Activated CD4-positive, alpha-beta T cell treated with anti-CD3 and anti-CD28 coated beads, Interleukin-2, amount 50 U/mL, for 4 hours (primary cell): ENCODE measurements at regions not wholly inside any gene's neighbourhood (a gene's known extent, or its start where the extent isn't known, plus 50 kb on each side); places are given as distances from the start of the nearest gene placed in this dataset.

Experiments used
- DNase-seq, 2 experiments: peaks; one replicate each; pipeline ENCODE4 v3.0.0-alpha.2; 2020

GRCh38 chr18:39918847-39919246, 2036.2 kb upstream of the PIK3C3 start:
- DNase-seq, result no peak

DNA sequence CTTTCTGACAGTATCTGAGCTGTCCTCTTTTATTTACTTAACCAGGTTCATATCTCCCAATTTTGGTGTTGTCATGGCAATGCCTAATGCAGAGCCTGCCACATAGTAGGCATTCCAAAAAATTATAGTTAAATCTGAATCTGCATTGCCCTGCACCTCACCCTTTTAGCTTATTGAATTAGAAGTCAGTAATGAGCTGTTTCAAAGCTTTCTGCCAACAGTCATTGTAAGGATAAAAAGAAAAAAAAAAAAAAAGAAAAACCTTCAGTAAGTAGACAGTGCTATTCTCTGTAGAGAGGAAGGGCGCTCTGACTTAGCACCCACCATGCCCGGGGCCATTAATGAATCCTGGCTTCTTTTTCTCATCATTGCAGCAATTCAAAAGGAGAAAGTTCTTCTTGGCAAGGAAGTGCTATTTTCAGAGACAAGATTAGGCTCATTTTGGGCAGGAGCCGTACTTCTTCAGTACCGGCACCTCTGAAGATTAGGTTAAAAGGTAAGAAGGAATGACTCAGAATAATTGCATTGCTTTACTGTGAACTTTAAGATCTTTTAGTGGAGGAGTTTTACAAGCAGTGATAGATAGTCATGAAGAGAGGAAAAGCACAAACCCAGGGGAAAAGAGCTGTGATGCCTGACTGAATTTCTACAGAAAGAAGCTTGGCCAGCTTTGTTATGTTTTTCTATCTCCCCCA, 2041.2 kb upstream of the PIK3C3 start:
- DNase-seq, result no peak

GRCh38 chr18:39911716-39912115, 2043.3 kb upstream of the PIK3C3 start:
- DNase-seq, result no peak

DNA sequence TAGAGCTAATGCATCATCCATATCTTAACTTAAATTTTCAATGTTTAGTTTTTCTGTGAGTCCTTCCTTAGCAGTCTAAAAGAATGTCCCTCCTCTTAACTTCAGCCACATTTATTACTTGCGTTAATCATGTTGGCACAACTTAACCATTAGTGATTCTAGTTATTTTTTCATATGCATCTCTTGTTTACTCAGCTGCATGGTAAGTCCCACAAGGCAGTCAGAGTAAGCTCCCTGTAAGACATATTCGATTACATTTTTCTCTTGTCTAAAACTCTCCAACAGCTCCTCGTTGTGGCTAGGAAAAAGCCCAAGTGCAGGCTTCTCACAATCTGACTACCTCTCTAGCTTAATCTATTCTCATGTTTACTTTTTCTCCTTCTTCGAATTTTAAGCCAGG, 2045.3 kb upstream of the PIK3C3 start:
- DNase-seq, result no peak

GRCh38 chr18:39886136-39886535, 2068.9 kb upstream of the PIK3C3 start:
- no peak for DNase-seq

DNA sequence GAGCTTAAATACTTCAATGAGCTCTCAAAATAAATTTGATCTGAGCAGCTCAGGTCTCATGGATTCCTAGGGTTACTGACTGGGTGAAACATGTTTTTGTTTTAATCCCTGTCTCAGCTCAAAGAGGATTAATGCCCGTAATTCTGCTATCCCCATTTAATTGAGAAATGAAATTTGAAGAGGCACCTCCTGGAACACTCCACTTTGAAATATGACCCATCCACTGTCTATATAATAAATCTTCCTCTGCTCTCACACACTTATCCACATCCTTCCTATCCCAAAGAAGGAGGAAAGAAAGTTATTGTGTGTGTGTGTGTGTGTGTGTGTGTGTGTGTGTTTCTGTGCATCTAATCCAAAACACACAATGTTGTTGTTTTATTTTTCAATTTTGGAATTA, 2082.4 kb upstream of the PIK3C3 start:
- no peak for DNase-seq

GRCh38 chr18:39871961-39872360, 2083.1 kb upstream of the PIK3C3 start:
- no peak for DNase-seq

- no peak for DNase-seq
Observed at GRCh38 chr18:39870591-39870990, 2084.4 kb upstream of the PIK3C3 start.

GRCh38 chr18:39863916-39864315, 2091.1 kb upstream of the PIK3C3 start:
- DNase-seq, result no peak

- no peak for DNase-seq
Observed at GRCh38 chr18:39862341-39862740, 2092.7 kb upstream of the PIK3C3 start.

- DNase-seq, result no peak
Observed at GRCh38 chr18:39854291-39854690, 2100.7 kb upstream of the PIK3C3 start.

- no peak for DNase-seq
Observed at GRCh38 chr18:39846265-39846664, 2108.8 kb upstream of the PIK3C3 start.

- no peak for DNase-seq
Observed at GRCh38 chr18:39845631-39846030, 2109.4 kb upstream of the PIK3C3 start.

GRCh38 chr18:39845106-39845505, 2109.9 kb upstream of the PIK3C3 start:
- no peak for DNase-seq

GRCh38 chr18:39843546-39843945, 2111.5 kb upstream of the PIK3C3 start:
- DNase-seq, result no peak

DNA sequence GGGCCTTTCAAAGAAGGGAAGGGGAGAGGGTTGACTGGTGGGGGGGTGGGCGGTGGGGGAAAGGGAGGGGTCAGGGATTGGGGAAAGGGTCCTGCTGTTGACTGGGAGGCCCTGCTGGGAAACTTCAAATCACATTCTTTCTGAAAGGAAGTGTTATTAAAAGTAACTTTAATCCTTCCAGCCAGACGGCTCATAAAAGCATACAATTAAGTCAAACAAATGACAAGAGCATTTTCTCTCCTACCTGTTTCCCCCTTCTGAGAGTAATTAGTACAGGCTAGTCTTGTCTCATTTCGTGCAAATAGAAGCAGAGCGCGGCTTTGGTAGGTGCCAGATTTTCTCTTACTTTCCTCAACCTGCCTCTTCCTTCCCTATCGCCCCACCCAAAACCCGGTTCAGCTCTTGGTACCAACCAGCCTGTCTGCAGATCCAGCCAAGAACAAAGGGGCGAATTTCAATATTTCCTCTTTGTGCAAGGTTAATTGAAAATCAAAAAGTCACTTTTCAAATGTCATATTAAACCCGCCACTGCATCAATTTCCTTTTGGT, 2112.6 kb upstream of the PIK3C3 start:
- no peak for DNase-seq

DNA sequence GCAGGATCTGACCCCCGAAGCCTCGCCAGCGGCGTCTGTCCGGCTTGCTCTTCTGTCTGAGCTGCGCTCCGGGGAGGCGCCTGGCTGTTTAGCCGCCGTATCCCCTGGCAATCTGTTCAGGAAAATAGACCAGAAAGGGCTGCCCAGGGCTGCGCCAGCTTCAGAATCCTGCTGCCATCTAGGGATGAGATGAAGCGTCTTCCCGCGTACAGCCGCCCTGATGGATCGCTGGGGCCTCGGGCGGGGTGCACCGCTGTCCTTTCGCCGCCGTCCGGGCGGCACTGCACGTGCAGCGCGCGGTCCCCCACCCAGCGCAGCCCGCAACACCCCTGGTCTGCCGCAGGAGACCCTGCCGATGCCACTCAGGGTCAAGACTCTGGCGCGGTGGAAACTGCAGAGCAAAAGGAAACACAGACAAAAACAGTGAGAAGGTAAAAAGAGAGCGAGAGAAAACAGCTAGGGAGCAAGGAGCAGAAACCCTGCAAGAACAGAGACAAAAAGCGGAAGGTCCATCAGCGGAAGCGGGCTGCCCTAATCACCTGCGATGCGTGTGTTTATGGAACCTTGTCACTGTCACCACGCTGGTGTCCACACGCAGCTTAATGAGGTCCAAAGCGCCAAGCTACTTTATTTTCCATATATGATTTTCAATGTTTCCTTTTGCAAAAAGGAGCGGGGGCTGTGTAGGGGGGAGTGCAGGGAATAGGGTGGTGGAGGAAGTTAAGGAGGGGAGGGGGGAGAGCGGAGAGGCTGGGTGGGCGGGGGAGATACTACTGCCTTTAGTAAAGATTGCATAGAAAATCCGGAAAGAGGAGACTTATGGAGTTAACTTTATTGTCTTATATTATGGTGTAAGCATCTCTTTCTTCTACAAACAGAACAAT, 2113.3 kb upstream of the PIK3C3 start:
- DNase-seq, result no peak

GRCh38 chr18:39840856-39841481, 2114.1 kb upstream of the PIK3C3 start:
- DNase-seq, result no peak

DNA sequence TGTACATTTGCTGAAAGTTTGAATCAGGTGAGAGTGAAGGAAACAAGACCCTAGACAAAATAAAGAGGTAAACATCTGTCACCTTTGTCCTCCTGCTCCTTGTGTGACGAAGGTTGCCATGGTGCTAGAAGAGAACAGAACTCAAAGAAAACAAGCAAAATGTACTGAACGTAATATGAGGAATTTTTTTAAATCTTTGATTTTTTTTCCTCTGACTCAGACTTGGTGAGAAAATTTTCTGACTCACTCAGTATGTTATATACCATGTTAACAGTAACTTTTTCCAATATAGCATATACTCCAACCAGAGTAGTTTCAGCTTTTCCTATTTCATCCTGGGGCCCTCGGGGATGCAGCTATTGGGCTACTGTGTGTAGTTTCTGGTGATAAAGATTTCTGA, 2114.6 kb upstream of the PIK3C3 start:
- no peak for DNase-seq

- no peak for DNase-seq
Observed at GRCh38 chr18:39839782-39840181, 2115.3 kb upstream of the PIK3C3 start.

GRCh38 chr18:39838831-39839230, 2116.2 kb upstream of the PIK3C3 start:
- no peak for DNase-seq

DNA sequence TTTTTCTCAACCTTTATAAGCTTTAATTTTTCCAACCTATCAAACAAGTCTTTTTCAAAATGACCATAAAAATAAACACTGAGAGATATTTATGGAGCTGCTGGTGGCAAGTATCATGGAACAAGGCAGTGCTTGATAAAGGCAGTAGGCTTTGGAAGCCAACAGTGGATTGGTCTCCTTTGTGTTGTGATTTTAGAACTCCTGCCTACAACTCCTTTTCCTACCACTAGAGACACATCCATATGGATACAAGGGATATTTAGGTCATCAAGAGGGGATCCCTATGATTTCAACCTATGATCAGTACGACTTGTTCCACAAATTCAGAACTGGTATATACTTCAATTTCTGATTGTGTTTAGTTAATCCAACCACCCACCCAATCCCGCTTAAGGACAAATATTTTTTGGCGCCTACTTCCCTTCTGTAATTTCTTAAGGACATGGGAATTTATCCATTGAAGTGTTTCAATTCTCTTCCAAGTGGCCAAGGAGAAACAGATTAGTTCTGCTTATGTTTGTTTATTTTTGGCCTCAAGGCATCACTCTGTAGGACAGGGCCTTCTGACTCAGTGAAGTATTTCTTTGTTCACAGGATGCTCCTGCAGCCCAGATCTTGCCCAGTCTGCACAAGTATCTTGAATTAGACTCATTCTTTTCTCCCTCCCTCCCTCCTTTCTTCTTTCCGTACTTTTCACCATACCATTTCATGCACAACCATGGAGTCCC, 2119.6 kb upstream of the PIK3C3 start:
- DNase-seq, result no peak

DNA sequence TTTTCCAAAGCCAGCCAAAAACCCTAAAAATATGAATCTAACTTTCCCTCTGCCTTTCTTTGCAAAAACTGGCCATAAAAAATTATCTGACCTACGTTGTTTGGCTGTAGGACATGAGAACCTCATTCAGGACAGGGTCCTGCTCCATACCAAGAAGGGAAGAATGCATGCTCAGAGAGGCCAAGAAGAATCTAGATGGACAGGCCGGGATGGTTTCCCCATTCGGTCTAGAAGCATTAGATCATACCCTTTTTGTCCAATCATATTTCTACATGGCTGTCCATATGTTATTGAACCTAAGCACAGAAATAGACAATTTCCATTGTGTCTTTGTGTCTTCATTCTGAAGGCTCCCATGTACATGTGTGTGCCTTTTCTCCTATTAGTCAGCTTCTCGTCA, 2120.4 kb upstream of the PIK3C3 start:
- no peak for DNase-seq
